ENCODE measurements at regions not wholly inside any gene's neighbourhood (a gene's known extent, or its start where the extent isn't known, plus 50 kb on each side); places are given as distances from the start of the nearest gene placed in this dataset.
A peak's percentile ranks its signal among the peaks of the same experiment; 100 is the strongest.

- no peak overlapping the region for H3K4me3 ChIP-seq (replicated peaks in 1 of 2; ENCODE audit: low read depth in 2 of 2, low read length in 2 of 2)
- DNase-seq (ENCODE audit: low read depth in 2 of 2) = peak; percentile 1 to 45
- TF ChIP-seq, protein P1, sequence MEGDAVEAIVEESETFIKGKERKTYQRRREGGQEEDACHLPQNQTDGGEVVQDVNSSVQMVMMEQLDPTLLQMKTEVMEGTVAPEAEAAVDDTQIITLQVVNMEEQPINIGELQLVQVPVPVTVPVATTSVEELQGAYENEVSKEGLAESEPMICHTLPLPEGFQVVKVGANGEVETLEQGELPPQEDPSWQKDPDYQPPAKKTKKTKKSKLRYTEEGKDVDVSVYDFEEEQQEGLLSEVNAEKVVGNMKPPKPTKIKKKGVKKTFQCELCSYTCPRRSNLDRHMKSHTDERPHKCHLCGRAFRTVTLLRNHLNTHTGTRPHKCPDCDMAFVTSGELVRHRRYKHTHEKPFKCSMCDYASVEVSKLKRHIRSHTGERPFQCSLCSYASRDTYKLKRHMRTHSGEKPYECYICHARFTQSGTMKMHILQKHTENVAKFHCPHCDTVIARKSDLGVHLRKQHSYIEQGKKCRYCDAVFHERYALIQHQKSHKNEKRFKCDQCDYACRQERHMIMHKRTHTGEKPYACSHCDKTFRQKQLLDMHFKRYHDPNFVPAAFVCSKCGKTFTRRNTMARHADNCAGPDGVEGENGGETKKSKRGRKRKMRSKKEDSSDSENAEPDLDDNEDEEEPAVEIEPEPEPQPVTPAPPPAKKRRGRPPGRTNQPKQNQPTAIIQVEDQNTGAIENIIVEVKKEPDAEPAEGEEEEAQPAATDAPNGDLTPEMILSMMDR (IDR thresholded peaks at IDR 0.05; ENCODE audit: low read depth, low read length) = no peak
Observed at GRCh38 chr4:111268769-111269414, 646.0 kb upstream of the PITX2 start.

GRCh38 chr4:111269439-111269838 is 646.6 kb upstream of the PITX2 start:
- no peak overlapping the region for H3K4me3 ChIP-seq (replicated peaks in 1 of 2; ENCODE audit: low read depth in 2 of 2, low read length in 2 of 2)
- DNase-seq (ENCODE audit: low read depth in 2 of 2) = no peak
- TF ChIP-seq, protein P1 (IDR thresholded peaks at IDR 0.05; ENCODE audit: low read depth, low read length) = no peak

DNA sequence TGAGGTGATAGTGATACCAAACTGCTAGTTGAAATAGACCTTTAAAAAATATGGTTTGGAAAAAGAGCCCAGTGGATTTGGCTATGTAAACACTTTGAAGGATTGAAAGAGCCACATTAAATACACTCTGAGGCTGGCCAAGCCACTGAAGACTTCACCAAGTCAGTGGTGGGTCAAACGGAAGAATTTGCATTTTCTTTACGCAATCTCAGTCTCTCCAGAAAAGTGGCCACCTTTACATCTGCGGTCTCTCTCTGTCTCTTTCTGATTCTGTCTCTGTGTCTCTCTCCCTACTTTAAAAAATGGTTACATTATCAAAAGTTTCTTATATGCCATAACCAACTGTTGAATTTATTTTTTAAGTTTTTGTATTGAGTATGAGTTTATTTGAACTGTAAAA is 651.2 kb upstream of the PITX2 start:
- DNase-seq (ENCODE audit: low read depth in 2 of 2) = no peak
- TF ChIP-seq, protein P1 (IDR thresholded peaks at IDR 0.05; ENCODE audit: low read depth, low read length) = no peak
- no peak overlapping the region for H3K4me3 ChIP-seq (replicated peaks in 1 of 2; ENCODE audit: low read depth in 2 of 2, low read length in 2 of 2)

GRCh38 chr4:111274486-111274885 is 651.6 kb upstream of the PITX2 start:
- no peak for DNase-seq (ENCODE audit: low read depth in 2 of 2)
- TF ChIP-seq, protein P1 (IDR thresholded peaks at IDR 0.05; ENCODE audit: low read depth, low read length) = no peak
- H3K4me3 ChIP-seq (replicated peaks in 1 of 2; ENCODE audit: low read depth in 2 of 2, low read length in 2 of 2) = no peak overlapping the region

DNA sequence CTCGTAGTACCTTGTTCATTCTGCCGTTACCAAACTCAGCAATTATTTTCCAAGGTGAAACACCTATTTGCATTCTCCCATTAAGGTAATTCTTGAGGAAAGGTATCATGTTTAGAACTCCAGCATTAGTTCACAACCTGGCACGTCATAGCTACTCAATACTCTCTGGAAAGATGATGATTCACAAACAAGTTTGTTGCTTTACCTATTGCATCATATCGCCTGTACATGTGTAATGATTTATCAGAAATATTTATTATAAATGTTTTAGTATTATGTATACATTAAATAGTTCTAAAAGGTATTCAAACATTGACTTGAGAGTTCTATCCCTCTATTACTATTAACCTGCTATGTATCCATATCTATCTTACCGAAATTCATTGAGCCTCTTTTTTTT is 658.3 kb upstream of the PITX2 start:
- peak in 1 of 2 donors; percentile 5 for DNase-seq (ENCODE audit: low read depth in 2 of 2)
- TF ChIP-seq, protein P1 (IDR thresholded peaks at IDR 0.05; ENCODE audit: low read depth, low read length) = no peak
- no peak overlapping the region for H3K4me3 ChIP-seq (replicated peaks in 1 of 2; ENCODE audit: low read depth in 2 of 2, low read length in 2 of 2)

- H3K4me3 ChIP-seq (replicated peaks in 1 of 2; ENCODE audit: low read depth in 2 of 2, low read length in 2 of 2) = no peak overlapping the region
- TF ChIP-seq, protein P1 (IDR thresholded peaks at IDR 0.05; ENCODE audit: low read depth, low read length) = no peak
- no peak for DNase-seq (ENCODE audit: low read depth in 2 of 2)
Observed at GRCh38 chr4:111282035-111282434, 659.2 kb upstream of the PITX2 start.
